Activated T-helper 1 cell treated with Interleukin-2 at 50 U/mL for 16 hours (primary cell): ENCODE measurements at regions not wholly inside any gene's neighbourhood (a gene's known extent, or its start where the extent isn't known, plus 50 kb on each side); places are given as distances from the start of the nearest gene placed in this dataset.

ENCODE experiments used
- DNase-seq: peaks from one replicate; pipeline ENCODE4 v3.0.0-alpha.2; 2020; ENCODE audit warnings: low read depth

DNA sequence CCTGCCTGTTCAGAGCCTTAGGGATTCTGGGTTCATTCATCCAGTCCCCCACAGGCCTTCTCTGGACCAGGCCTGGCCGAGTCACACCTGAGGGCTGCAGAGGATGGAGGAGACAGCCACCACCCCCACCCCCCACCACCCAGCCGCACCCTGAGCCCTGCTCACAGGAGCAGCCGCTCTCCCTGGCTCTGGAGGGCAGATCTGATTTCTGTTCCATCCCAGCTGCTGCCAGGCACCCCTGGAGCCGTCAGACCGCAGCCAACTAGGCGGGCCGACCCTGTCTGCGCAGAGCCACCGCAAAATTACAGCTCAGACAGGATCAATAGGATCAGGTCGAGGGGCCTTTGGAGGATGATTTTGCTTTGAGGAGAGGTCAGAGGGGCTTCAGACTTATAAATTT is 154.6 kb upstream of the MYL2 start:
- no peak for DNase-seq

DNA sequence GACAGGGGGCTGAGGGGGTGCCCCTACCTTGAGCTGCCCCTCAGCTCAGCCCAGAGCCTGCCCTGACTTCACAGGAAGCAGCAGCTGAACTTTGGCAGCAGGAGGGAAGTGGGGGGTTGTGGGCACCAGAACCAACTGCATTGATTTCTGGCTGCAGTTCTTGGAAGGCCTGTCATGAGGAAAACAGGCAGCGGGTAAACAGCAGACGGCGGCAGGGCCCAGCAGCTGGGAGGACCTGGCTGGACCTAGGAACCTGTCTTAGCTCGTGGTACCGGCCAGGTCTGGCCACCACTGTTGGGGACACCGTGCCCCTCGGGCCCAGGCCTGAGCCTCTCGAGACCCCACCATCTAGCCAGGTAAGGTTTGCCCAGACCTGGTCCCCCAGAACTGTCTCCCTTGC is 154.2 kb upstream of the MYL2 start:
- DNase-seq, result no peak

DNA sequence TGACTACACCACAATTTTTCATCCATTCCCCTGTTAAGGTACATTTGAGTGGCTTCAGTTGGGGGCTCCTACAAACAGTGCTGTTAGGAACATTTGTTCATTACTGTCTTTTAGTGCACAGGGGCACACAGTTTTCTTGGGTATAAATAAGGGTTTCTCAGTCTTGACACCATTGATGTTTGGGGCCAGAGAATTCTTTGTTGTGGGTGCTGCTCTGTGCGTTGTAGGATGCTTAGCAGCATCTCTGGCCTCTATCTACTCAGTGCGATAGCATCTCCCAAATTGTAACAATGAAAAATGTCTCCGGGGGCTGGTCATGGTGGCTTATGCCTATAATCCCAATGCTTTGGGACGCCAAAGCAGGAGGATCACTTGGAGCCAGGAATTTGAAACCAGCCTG is 153.0 kb upstream of the MYL2 start:
- DNase-seq, result no peak

DNA sequence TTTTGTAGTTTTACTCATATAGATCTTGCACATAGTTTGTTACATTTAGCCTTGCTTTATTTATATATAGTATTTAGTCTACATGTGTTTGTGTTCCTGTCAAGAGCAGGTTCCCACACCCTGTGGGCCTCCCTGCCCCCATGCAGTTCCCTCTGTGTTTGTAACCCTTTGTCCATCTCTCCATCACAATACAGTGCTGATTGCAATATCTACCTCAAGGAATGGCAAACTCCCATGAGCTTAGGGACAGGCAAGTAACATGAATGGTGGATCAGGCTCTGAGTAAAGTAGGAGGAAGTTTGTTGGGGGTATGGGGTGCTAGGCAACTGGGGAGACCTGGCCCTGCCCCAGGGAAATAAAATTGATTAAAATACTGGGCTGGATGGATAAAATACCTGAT is 151.9 kb upstream of the MYL2 start:
- DNase-seq, result no peak

DNA sequence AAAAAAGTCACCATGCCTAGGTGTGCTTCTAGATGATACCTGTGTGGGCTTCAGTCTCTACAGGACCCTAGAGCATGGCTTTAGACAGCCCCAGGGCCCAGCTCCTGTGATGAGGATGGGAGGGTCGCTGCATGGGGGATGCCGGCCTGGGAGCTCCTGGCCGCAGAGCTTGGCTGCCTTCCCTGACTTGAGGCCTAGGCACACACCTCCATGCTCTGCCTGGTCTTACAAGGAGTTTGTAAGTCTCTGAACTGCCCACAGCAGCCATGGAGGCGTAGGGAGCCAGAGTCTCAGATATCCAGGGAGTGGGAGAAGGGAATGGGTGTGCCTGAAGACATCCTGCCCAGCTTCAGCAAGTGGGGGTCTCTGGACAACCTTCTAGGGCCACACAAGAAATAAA is 149.5 kb upstream of the MYL2 start:
- no peak for DNase-seq

DNA sequence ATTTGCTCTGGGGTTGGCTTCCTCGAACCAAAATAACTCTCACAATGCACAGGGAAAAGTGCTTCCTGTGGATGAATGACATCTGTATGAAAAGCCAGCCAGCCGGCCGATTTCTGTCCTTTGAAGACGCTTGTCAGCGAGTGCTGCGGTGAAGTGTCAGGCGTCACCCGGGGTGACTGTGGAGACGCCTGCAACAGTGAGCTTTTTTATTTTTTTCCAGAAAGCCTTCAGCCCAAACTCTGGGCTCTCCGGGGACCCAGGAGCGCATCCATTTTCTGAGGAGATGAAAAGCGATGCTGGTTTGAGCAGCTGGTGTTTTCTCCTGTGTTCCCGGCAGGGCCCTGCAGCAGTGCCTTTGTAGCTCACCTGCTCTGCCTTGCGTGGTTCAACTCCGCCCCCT is 147.9 kb upstream of the MYL2 start:
- no peak for DNase-seq

DNA sequence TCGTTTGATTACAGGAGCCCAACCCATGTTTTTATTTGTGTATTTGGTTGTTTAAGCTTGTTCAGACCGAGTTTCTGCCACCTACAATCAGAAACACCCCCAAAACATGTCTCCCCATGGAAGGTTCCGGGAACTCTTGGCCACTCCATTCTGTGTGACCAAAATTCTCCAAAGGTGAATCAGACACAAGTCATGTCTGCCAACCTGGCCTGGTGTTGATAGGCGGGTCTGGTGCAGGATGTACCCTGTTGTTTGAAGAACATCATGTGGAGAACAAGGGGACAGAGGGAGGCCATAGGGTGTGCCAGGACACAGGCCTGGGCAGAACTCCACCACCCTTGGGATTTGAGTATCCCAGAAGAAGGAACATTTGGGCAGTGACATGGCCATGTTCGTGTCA is 147.1 kb upstream of the MYL2 start:
- no peak for DNase-seq

DNA sequence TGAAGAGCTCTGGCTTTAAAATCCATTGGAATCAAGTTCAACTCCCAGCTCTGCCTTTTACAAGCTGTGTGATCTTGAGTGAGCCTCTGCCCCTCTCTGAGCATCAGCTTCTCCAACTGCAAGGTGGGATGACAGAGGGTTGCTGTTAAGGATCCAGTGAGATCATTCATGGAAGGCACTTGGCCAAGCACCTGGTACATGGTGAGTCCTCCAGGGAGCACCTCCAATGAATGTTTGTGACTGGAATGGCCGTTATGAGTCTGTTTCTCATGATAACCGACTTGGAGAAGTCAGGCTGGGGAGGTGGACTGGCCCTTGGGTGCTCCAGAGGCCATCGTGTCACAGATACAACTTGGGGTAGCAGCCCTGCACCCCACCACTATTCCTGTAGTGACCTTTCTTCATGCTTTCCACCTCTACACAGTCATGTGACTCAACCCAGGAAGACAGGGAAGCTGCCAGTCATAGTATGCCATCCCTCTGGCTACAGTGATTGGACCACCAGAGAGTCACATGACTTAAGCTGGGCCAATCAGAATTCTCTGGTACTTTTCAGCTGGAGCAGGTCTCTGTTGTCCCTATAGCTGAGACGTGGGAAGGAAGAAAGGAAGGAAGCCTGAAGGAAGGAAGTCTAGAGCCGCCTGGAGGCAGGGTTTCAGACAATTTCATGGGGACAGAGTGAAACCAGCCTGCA is 146.5 kb upstream of the MYL2 start:
- DNase-seq, result no peak

GRCh38 chr12:111064982-111065381 is 144.6 kb upstream of the MYL2 start:
- DNase-seq, result no peak

- DNase-seq, result no peak
Observed at GRCh38 chr12:111064154-111064553, 143.8 kb upstream of the MYL2 start.

GRCh38 chr12:111063295-111064026 is 143.1 kb upstream of the MYL2 start:
- DNase-seq, result no peak

DNA sequence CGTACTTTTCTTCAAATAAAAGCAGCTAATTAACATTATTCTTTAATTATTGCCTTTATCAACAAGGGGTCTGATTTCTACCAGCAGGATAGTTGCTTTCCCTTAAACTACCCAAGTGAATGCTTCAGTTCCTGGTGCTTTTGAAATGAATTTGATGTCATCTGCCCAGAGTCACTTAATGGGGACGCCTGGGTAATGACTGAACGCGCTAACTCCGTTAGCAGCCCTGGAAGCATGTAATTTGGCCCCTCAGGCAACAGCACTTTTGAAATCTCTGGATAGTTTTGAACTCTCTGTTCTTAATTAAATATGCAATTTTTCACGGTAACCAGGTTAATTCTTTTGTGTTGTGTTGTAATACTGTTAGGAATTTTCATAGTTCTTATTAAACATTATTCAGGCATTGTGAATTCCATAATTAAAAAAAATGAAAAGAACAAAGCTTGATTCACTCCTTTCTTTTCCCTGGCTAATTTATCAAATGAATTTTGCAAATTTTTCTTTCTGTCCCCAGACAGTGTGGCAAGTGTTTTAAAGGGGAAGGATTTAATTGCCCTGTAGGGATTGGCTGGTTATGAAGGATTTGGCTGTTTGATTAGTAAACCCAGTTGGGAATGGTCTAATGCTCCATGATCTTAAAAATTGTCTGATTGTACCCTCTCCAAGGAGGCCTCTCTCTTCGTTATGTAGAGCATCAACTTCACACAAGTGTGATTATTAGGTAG is 137.5 kb upstream of the MYL2 start:
- no peak for DNase-seq

DNA sequence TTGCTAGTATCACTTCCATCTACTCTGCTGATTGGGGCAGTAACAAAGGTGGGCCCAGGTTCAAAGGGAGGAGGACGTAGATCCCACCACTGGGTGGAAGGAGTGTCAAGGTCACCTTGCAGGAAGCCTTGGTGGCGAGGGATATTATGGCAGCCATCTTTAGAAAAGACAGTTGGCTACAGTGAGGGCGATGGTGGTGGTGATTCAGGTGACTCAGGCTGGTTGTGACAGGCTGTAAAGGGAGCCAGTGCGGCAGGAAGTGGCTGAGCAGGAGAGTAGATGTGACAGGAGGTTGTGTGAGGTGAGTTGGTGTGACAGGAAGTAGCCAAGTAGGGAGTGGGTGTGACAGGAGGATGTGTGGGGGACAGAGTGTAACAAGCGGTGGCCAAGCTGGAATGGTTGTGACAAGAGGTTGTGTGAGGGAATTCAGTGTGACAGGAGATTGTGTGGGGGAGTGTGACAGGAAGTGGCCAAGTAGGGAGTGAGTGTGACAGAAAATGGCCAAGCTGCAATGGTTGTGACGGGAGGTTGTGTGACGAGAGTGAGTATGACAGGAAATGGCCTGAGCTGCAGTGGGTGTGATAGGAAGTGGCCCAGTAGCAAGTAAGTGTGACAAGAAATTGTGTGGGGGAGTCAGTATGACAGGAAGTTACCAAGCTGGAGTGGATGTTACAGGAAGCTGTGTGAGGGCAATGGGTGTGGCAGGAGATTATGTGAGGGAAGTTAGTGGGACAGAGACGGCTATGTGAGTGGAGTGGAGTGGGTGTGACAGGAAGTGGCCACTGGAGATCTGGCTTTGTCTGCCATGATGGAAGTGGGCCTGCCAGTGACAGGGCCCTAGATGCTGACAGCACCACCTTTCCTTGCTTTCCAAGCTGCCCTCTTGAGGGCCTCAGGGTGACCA is 136.5 kb upstream of the MYL2 start:
- peak; percentile 47 for DNase-seq

- DNase-seq, result no peak
Observed at GRCh38 chr12:111055181-111055880, 135.0 kb upstream of the MYL2 start.

- DNase-seq, result no peak
Observed at GRCh38 chr12:111048991-111049390, 128.6 kb upstream of the MYL2 start.

GRCh38 chr12:111046896-111047295 is 126.5 kb upstream of the MYL2 start:
- no peak for DNase-seq

- DNase-seq, result no peak
Observed at GRCh38 chr12:111045941-111046340, 125.6 kb upstream of the MYL2 start.

GRCh38 chr12:111041091-111041490 is 120.7 kb upstream of the MYL2 start:
- no peak for DNase-seq

- no peak for DNase-seq
Observed at GRCh38 chr12:111040690-111041089, 120.3 kb upstream of the MYL2 start.

- no peak for DNase-seq
Observed at GRCh38 chr12:111038941-111039340, 118.6 kb upstream of the MYL2 start.

- no peak for DNase-seq
Observed at GRCh38 chr12:111038077-111038476, 117.7 kb upstream of the MYL2 start.

DNA sequence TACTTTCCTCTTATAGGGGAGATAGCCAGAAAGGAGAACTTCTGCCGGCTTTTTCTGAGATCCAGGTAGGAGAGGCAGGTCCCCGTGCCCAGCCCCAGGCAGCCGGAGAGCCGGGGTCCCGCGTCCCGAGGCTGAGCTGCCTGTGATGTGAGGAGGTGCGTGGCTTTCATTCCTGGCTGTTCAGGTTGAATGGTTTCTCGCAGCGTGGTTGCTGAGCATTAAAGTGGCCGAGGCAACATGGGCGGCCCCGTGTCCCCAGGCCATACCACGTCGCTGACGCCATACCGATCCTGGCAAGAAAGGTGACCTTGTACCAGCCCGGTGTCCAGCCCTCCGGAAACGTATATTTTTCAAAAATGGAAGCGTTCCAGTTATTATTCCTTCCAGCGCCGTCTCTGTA is 116.7 kb upstream of the MYL2 start:
- no peak for DNase-seq
